Caco-2 (cell line): ENCODE measurements at regions not wholly inside any gene's neighbourhood (a gene's known extent, or its start where the extent isn't known, plus 50 kb on each side); places are given as distances from the start of the nearest gene placed in this dataset.

Source experiments
- BruUV-seq: library from RNA; stranded (reverse); fragments of 400-500 nt; replicated peaks from 2 replicates; lab custom pipeline; 2021; lab: Mats Ljungman, UMichigan
- CTCF ChIA-PET: fragments of 300-600 bp; sonication (Branson Sonifier 250); formaldehyde crosslinking; loops from one replicate; lab custom pipeline; 2022; ENCODE audit warnings: antibody characterized with exemption; lab: Charles Lee
- POLR2A ChIA-PET: fragments of 300-600 bp; sonication (Branson Sonifier 250); formaldehyde crosslinking; loops from one replicate; lab custom pipeline; 2022; ENCODE audit warnings: antibody characterized with exemption; lab: Charles Lee
- DNase-seq, 2 experiments: peaks; one replicate each; pipeline versions ENCODE4 v3.0.0 to v3.0.0-alpha.2; 2020 to 2022
- H3K27me3 ChIP-seq: replicated peaks from 2 replicates; pipeline ENCODE4 v1.6.0; 2011; ENCODE audit warnings: low read length; ENCODE audit not compliant: control insufficient read depth, insufficient read depth
- H3K36me3 ChIP-seq: 2 replicates; pipeline ENCODE4 v1.5.1; 2011; ENCODE audit warnings: low read length; ENCODE audit not compliant: control insufficient read depth, insufficient read depth
- H3K4me1 ChIP-seq: fragments of 250-450 bp; sonication (Bioruptor Pico); 2 replicates; pipeline ENCODE4 v1.5.1; 2020; ENCODE audit warnings: mild to moderate bottlenecking
- H3K4me3 ChIP-seq: 2 replicates; pipeline ENCODE4 v1.5.1; 2011; ENCODE audit warnings: low read depth, mild to moderate bottlenecking, control low read depth, low read length
- H3K9me3 ChIP-seq: fragments of 250-450 bp; sonication (Bioruptor Pico); 2 replicates; pipeline ENCODE4 v1.5.1; 2020; ENCODE audit warnings: mild to moderate bottlenecking, moderate library complexity
- H3K27ac Mint-ChIP-seq: one replicate; pipeline ENCODE4 v1.8.0; 2022; ENCODE audit warnings: mixed read lengths; ENCODE audit not compliant: unreplicated experiment
- H3K27me3 Mint-ChIP-seq: one replicate; pipeline ENCODE4 v1.8.0; 2022; ENCODE audit warnings: mixed read lengths; ENCODE audit not compliant: insufficient read depth, unreplicated experiment
- H3K36me3 Mint-ChIP-seq: one replicate; pipeline ENCODE4 v1.8.0; 2022; ENCODE audit warnings: mild to moderate bottlenecking, mixed read lengths; ENCODE audit not compliant: insufficient read depth, unreplicated experiment
- H3K4me1 Mint-ChIP-seq: one replicate; pipeline ENCODE4 v1.8.0; 2022; ENCODE audit warnings: low read depth, mixed read lengths; ENCODE audit not compliant: unreplicated experiment
- H3K4me3 Mint-ChIP-seq: one replicate; pipeline ENCODE4 v1.8.0; 2022; ENCODE audit warnings: mild to moderate bottlenecking, moderate library complexity, mixed read lengths; ENCODE audit not compliant: unreplicated experiment
- H3K9me3 Mint-ChIP-seq: one replicate; pipeline ENCODE4 v1.8.0; 2022; ENCODE audit warnings: mixed read lengths; ENCODE audit not compliant: unreplicated experiment
- intact Hi-C: fragments of 100-400 bp; cut with micrococcal nuclease; formaldehyde crosslinking; loops from one replicate; pipeline ENCODE4 v1.10.0; 2022; ENCODE audit not compliant: unreplicated experiment
- TF ChIP-seq, protein P1 (sequence below), 2 experiments: fragments of 200-600 bp in 1 of 2; IDR thresholded peaks; 1 replicate in 1 of 2; 2 replicates in 1 of 2; pipeline versions ENCODE4 v1.5.1 to v1.8.0; 2011 to 2022; ENCODE audit warnings: antibody characterized with exemption in 1 of 2, control low read depth in 1 of 2, inconsistent platforms in 1 of 2, low read depth in 1 of 2, low read length in 1 of 2, mild to moderate bottlenecking in 1 of 2, moderate library complexity in 1 of 2; ENCODE audit not compliant: insufficient read depth in 1 of 2, severe bottlenecking in 1 of 2, unreplicated experiment in 1 of 2

DNA sequence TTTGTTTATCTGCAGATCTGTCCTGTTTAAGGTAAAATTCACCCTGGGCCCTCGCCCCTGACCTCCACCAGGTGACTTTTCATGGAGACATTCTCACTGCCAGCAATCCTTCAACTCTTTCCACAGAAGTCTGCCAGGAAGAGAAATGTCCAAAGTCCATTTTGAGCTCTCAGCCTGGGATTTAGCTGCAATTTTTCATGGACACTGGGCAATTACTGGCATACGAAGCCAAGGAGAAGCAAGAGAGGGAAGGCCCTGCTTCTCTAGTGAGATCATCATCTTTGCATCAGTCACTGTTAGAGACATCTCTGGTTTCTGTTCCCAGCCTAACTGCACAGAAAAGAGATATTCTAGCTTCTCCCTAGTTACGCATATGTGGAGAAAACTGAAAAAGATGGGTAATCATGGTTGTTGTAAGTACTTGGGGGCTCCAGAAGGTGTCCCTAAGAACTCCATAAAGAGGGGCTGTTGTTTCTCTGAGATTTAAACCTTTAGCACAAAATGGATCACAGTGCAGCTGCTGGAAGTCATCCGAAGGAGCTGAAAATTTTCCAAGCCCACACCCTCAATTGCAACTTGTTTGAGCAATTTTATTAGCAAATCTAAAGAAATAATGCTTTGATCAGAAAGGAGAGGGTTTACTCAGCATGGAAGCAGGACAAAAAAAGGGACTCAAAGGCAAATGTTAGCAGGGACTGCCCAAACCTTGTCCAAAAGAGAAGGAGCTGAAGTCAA, 168.9 kb downstream of the SNX10 start:
- Mint-ChIP-seq H3K4me3 (no peak overlapping the region), H3K36me3 (no peaks in the 10 kb centered on the region), H3K9me3 (no peaks in the 10 kb centered on the region), H3K27me3 (peaks cover 7% of the 10 kb centered on the region), H3K27ac (no peak overlapping the region), H3K4me1 (peaks cover 6% of the 10 kb centered on the region)
- CTCF ChIA-PET = no interaction called here
- DNase-seq = no peak
- peaks cover 6% of the 10 kb centered on the region; the same call in 1 of the 2 replicates for H3K4me1 ChIP-seq
- no TSS peak for BruUV-seq
- no peaks in the 10 kb centered on the region for H3K9me3 ChIP-seq
- H3K36me3 ChIP-seq = no peaks in the 10 kb centered on the region
- no peaks in the 10 kb centered on the region for H3K27me3 ChIP-seq
- no peak overlapping the region for H3K4me3 ChIP-seq
- TF ChIP-seq, protein P1, sequence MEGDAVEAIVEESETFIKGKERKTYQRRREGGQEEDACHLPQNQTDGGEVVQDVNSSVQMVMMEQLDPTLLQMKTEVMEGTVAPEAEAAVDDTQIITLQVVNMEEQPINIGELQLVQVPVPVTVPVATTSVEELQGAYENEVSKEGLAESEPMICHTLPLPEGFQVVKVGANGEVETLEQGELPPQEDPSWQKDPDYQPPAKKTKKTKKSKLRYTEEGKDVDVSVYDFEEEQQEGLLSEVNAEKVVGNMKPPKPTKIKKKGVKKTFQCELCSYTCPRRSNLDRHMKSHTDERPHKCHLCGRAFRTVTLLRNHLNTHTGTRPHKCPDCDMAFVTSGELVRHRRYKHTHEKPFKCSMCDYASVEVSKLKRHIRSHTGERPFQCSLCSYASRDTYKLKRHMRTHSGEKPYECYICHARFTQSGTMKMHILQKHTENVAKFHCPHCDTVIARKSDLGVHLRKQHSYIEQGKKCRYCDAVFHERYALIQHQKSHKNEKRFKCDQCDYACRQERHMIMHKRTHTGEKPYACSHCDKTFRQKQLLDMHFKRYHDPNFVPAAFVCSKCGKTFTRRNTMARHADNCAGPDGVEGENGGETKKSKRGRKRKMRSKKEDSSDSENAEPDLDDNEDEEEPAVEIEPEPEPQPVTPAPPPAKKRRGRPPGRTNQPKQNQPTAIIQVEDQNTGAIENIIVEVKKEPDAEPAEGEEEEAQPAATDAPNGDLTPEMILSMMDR (IDR thresholded peaks at IDR 0.05; ENCODE audit: insufficient read depth in 1 of 2, low read depth in 1 of 2, low read length in 1 of 2, severe bottlenecking in 1 of 2, unreplicated experiment in 1 of 2) = no peak
- POLR2A ChIA-PET = no interaction called here
- intact Hi-C loops = no loop called here

DNA sequence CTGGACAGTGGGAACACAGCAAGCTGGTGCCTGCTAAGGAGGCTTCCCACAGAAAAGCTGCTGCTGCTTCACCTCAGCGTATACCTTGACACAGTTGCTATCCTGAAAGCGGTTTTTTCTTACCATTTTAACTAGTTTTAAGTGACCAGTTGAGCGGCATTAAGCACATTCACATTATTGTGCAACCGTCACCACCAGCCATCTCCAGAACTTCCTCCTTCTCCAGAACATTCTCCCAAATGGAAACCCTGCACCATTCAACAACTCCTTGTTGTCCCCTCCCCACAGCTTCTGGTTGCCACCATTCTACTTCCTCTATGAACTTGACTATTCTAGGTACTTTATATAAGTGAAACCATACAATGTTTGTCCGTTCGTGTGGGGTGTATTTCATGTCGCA, 169.9 kb downstream of the SNX10 start:
- ChIA-PET CTCF (no interaction called here), POLR2A (no interaction called here)
- no peaks in the 10 kb centered on the region for H3K9me3 Mint-ChIP-seq
- H3K4me3 Mint-ChIP-seq = no peak overlapping the region
- no peak overlapping the region for H3K27ac Mint-ChIP-seq
- Histone ChIP-seq H3K36me3 (no peaks in the 10 kb centered on the region), H3K4me3 (no peak overlapping the region), H3K9me3 (no peaks in the 10 kb centered on the region), H3K4me1 (peaks cover 6% of the 10 kb centered on the region; the same call in 1 of the 2 replicates), H3K27me3 (no peaks in the 10 kb centered on the region)
- TF ChIP-seq, protein P1 (IDR thresholded peaks at IDR 0.05; ENCODE audit: insufficient read depth in 1 of 2, low read depth in 1 of 2, low read length in 1 of 2, severe bottlenecking in 1 of 2, unreplicated experiment in 1 of 2) = no peak
- H3K27me3 Mint-ChIP-seq = peaks cover 7% of the 10 kb centered on the region
- BruUV-seq = no TSS peak
- intact Hi-C loops = no loop called here
- DNase-seq = no peak
- peaks cover 6% of the 10 kb centered on the region for H3K4me1 Mint-ChIP-seq
- no peaks in the 10 kb centered on the region for H3K36me3 Mint-ChIP-seq

DNA sequence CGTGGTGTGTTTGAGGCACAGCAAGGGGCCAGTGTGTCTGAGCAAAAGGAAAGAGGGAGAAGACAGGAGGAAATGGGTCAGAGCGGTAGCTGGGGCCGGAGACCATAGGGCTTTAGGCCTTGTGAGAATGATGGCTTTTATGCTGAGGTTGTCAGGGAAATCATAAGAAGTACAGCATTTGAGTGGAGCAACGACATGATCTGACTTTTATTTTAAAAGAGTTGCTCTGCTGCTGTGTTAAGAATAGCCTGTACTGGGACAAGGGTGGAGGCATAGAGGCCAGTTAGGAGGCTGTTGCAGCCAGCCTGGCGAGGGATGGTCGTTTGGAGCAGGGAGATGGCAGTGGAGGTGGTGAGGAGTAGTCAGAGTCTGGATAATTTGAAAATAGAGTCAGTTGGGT, 174.3 kb downstream of the SNX10 start:
- peaks cover 9% of the 10 kb centered on the region for H3K27me3 Mint-ChIP-seq
- no TSS peak for BruUV-seq
- Histone ChIP-seq H3K4me1 (no peaks in the 10 kb centered on the region), H3K9me3 (no peaks in the 10 kb centered on the region), H3K27me3 (no peaks in the 10 kb centered on the region; the same call in 1 of the 2 replicates), H3K4me3 (no peak overlapping the region), H3K36me3 (no peaks in the 10 kb centered on the region)
- no peaks in the 10 kb centered on the region for H3K9me3 Mint-ChIP-seq
- H3K27ac Mint-ChIP-seq = no peak overlapping the region
- DNase-seq = no peak
- CTCF ChIA-PET = no interaction called here
- H3K4me3 Mint-ChIP-seq = no peak overlapping the region
- H3K4me1 Mint-ChIP-seq = no peaks in the 10 kb centered on the region
- TF ChIP-seq, protein P1 (IDR thresholded peaks at IDR 0.05; ENCODE audit: insufficient read depth in 1 of 2, low read depth in 1 of 2, low read length in 1 of 2, severe bottlenecking in 1 of 2, unreplicated experiment in 1 of 2) = no peak
- no peaks in the 10 kb centered on the region for H3K36me3 Mint-ChIP-seq
- intact Hi-C loops = no loop called here
- POLR2A ChIA-PET = no interaction called here
